ENCODE measurements at regions not wholly inside any gene's neighbourhood (a gene's known extent, or its start where the extent isn't known, plus 50 kb on each side); places are given as distances from the start of the nearest gene placed in this dataset.

- intact Hi-C loops (cut with micrococcal nuclease), result no loop called here
- Mint-ChIP-seq H3K27me3 (ENCODE audit: insufficient read depth) (no peaks in the 10 kb centered on the region), H3K4me1 (ENCODE audit: low read depth) (no peaks in the 10 kb centered on the region), H3K27ac (no peak overlapping the region), H3K36me3 (ENCODE audit: low read depth) (no peaks in the 10 kb centered on the region), H3K4me3 (no peak overlapping the region), H3K9me3 (peaks cover 8% of the 10 kb centered on the region)
- no peak for DNase-seq (ENCODE audit: low spot score)
Observed at GRCh38 chr2:146370826-146371225, 1474.0 kb upstream of the ACVR2A start.

GRCh38 chr2:146366276-146366675 lies 1478.6 kb upstream of the ACVR2A start:
- Mint-ChIP-seq H3K36me3 (ENCODE audit: low read depth) (no peaks in the 10 kb centered on the region), H3K4me1 (ENCODE audit: low read depth) (no peaks in the 10 kb centered on the region)

GRCh38 chr2:146365041-146365440 lies 1479.8 kb upstream of the ACVR2A start:
- H3K4me1 Mint-ChIP-seq (ENCODE audit: low read depth), result no peaks in the 10 kb centered on the region
- no peak overlapping the region for H3K4me3 Mint-ChIP-seq
- intact Hi-C loops (cut with micrococcal nuclease), result no loop called here
- no peak overlapping the region for H3K27ac Mint-ChIP-seq
- DNase-seq (ENCODE audit: low spot score), result no peak
- H3K36me3 Mint-ChIP-seq (ENCODE audit: low read depth), result no peaks in the 10 kb centered on the region
- H3K9me3 Mint-ChIP-seq, result peaks cover 3% of the 10 kb centered on the region
- no peaks in the 10 kb centered on the region for H3K27me3 Mint-ChIP-seq (ENCODE audit: insufficient read depth)

More at GRCh38 chr2:146366276-146366675, 1478.6 kb upstream of the ACVR2A start:
- intact Hi-C loops (cut with micrococcal nuclease), result no loop called here
- no peak overlapping the region for H3K4me3 Mint-ChIP-seq
- no peak overlapping the region for H3K27ac Mint-ChIP-seq
- no peak for DNase-seq (ENCODE audit: low spot score)
- H3K9me3 Mint-ChIP-seq, result peaks cover 6% of the 10 kb centered on the region
- H3K27me3 Mint-ChIP-seq (ENCODE audit: insufficient read depth), result no peaks in the 10 kb centered on the region

- H3K4me3 Mint-ChIP-seq, result no peak overlapping the region
- no peaks in the 10 kb centered on the region for H3K9me3 Mint-ChIP-seq
- intact Hi-C loops (cut with micrococcal nuclease), result no loop called here
- H3K27me3 Mint-ChIP-seq (ENCODE audit: insufficient read depth), result no peaks in the 10 kb centered on the region
- no peaks in the 10 kb centered on the region for H3K36me3 Mint-ChIP-seq (ENCODE audit: low read depth)
- DNase-seq (ENCODE audit: low spot score), result no peak
- no peak overlapping the region for H3K27ac Mint-ChIP-seq
- no peaks in the 10 kb centered on the region for H3K4me1 Mint-ChIP-seq (ENCODE audit: low read depth)
Observed at GRCh38 chr2:146363731-146364130, 1481.1 kb upstream of the ACVR2A start.

GRCh38 chr2:146351689-146352088 lies 1493.1 kb upstream of the ACVR2A start:
- no peaks in the 10 kb centered on the region for H3K4me1 Mint-ChIP-seq (ENCODE audit: low read depth)
- no peak overlapping the region for H3K4me3 Mint-ChIP-seq
- H3K27me3 Mint-ChIP-seq (ENCODE audit: insufficient read depth), result no peaks in the 10 kb centered on the region
- intact Hi-C loops (cut with micrococcal nuclease), result no loop called here
- H3K27ac Mint-ChIP-seq, result no peak overlapping the region
- no peak for DNase-seq (ENCODE audit: low spot score)
- no peaks in the 10 kb centered on the region for H3K9me3 Mint-ChIP-seq
- H3K36me3 Mint-ChIP-seq (ENCODE audit: low read depth), result no peaks in the 10 kb centered on the region

GRCh38 chr2:146349334-146349733 lies 1495.5 kb upstream of the ACVR2A start:
- no peaks in the 10 kb centered on the region for H3K36me3 Mint-ChIP-seq (ENCODE audit: low read depth)
- no peak overlapping the region for H3K27ac Mint-ChIP-seq
- H3K9me3 Mint-ChIP-seq, result no peaks in the 10 kb centered on the region
- no peaks in the 10 kb centered on the region for H3K4me1 Mint-ChIP-seq (ENCODE audit: low read depth)
- no peaks in the 10 kb centered on the region for H3K27me3 Mint-ChIP-seq (ENCODE audit: insufficient read depth)
- no peak for DNase-seq (ENCODE audit: low spot score)
- H3K4me3 Mint-ChIP-seq, result no peak overlapping the region
- intact Hi-C loops (cut with micrococcal nuclease), result no loop called here

GRCh38 chr2:146324951-146325350 lies 1519.9 kb upstream of the ACVR2A start:
- intact Hi-C loops (cut with micrococcal nuclease), result no loop called here
- Mint-ChIP-seq H3K9me3 (no peaks in the 10 kb centered on the region), H3K27ac (no peak overlapping the region)

GRCh38 chr2:146323564-146323963 lies 1521.3 kb upstream of the ACVR2A start:
- H3K4me1 Mint-ChIP-seq (ENCODE audit: low read depth), result no peaks in the 10 kb centered on the region
- DNase-seq (ENCODE audit: low spot score), result no peak
- intact Hi-C loops (cut with micrococcal nuclease), result no loop called here
- H3K36me3 Mint-ChIP-seq (ENCODE audit: low read depth), result no peaks in the 10 kb centered on the region
- H3K27ac Mint-ChIP-seq, result no peak overlapping the region
- H3K9me3 Mint-ChIP-seq, result no peaks in the 10 kb centered on the region
- no peaks in the 10 kb centered on the region for H3K27me3 Mint-ChIP-seq (ENCODE audit: insufficient read depth)
- no peak overlapping the region for H3K4me3 Mint-ChIP-seq

More at GRCh38 chr2:146324951-146325350, 1519.9 kb upstream of the ACVR2A start:
- Mint-ChIP-seq H3K4me3 (no peak overlapping the region), H3K4me1 (ENCODE audit: low read depth) (no peaks in the 10 kb centered on the region), H3K36me3 (ENCODE audit: low read depth) (no peaks in the 10 kb centered on the region), H3K27me3 (ENCODE audit: insufficient read depth) (no peaks in the 10 kb centered on the region)
- DNase-seq (ENCODE audit: low spot score), result no peak

- intact Hi-C loops (cut with micrococcal nuclease), result no loop called here
- no peak for DNase-seq (ENCODE audit: low spot score)
Observed at GRCh38 chr2:146321175-146321574, 1523.7 kb upstream of the ACVR2A start.

GRCh38 chr2:146317959-146318358 lies 1526.9 kb upstream of the ACVR2A start:
- H3K27ac Mint-ChIP-seq, result no peak overlapping the region
- DNase-seq (ENCODE audit: low spot score), result no peak
- H3K4me1 Mint-ChIP-seq (ENCODE audit: low read depth), result no peaks in the 10 kb centered on the region
- intact Hi-C loops (cut with micrococcal nuclease), result no loop called here
- no peaks in the 10 kb centered on the region for H3K27me3 Mint-ChIP-seq (ENCODE audit: insufficient read depth)
- no peaks in the 10 kb centered on the region for H3K36me3 Mint-ChIP-seq (ENCODE audit: low read depth)
- H3K4me3 Mint-ChIP-seq, result no peak overlapping the region
- H3K9me3 Mint-ChIP-seq, result no peaks in the 10 kb centered on the region

More at GRCh38 chr2:146321175-146321574, 1523.7 kb upstream of the ACVR2A start:
- Mint-ChIP-seq H3K9me3 (no peaks in the 10 kb centered on the region), H3K4me1 (ENCODE audit: low read depth) (no peaks in the 10 kb centered on the region), H3K27me3 (ENCODE audit: insufficient read depth) (no peaks in the 10 kb centered on the region), H3K27ac (no peak overlapping the region), H3K4me3 (no peak overlapping the region), H3K36me3 (ENCODE audit: low read depth) (no peaks in the 10 kb centered on the region)

- no peaks in the 10 kb centered on the region for H3K36me3 Mint-ChIP-seq (ENCODE audit: low read depth)
- H3K4me1 Mint-ChIP-seq (ENCODE audit: low read depth), result no peaks in the 10 kb centered on the region
- intact Hi-C loops (cut with micrococcal nuclease), result no loop called here
- DNase-seq (ENCODE audit: low spot score), result no peak
- H3K9me3 Mint-ChIP-seq, result no peaks in the 10 kb centered on the region
- no peak overlapping the region for H3K27ac Mint-ChIP-seq
- H3K27me3 Mint-ChIP-seq (ENCODE audit: insufficient read depth), result no peaks in the 10 kb centered on the region
- H3K4me3 Mint-ChIP-seq, result no peak overlapping the region
Observed at GRCh38 chr2:146312899-146313298, 1531.9 kb upstream of the ACVR2A start.

- Mint-ChIP-seq H3K4me1 (ENCODE audit: low read depth) (no peaks in the 10 kb centered on the region), H3K9me3 (peaks cover 22% of the 10 kb centered on the region), H3K27me3 (ENCODE audit: insufficient read depth) (no peaks in the 10 kb centered on the region), H3K27ac (no peak overlapping the region), H3K4me3 (no peak overlapping the region), H3K36me3 (ENCODE audit: low read depth) (no peaks in the 10 kb centered on the region)
- intact Hi-C loops (cut with micrococcal nuclease), result no loop called here
- no peak for DNase-seq (ENCODE audit: low spot score)
Observed at GRCh38 chr2:146305164-146305563, 1539.7 kb upstream of the ACVR2A start.

GRCh38 chr2:146301287-146301686 lies 1543.5 kb upstream of the ACVR2A start:
- intact Hi-C loops (cut with micrococcal nuclease), result no loop called here

GRCh38 chr2:146295080-146295670 lies 1549.7 kb upstream of the ACVR2A start:
- Mint-ChIP-seq H3K4me3 (no peak overlapping the region), H3K9me3 (peaks cover 7% of the 10 kb centered on the region), H3K4me1 (ENCODE audit: low read depth) (no peaks in the 10 kb centered on the region), H3K36me3 (ENCODE audit: low read depth) (no peaks in the 10 kb centered on the region), H3K27me3 (ENCODE audit: insufficient read depth) (no peaks in the 10 kb centered on the region), H3K27ac (no peak overlapping the region)
- DNase-seq (ENCODE audit: low spot score), result no peak
- intact Hi-C loops (cut with micrococcal nuclease), result no loop called here

More at GRCh38 chr2:146301287-146301686, 1543.5 kb upstream of the ACVR2A start:
- no peak for DNase-seq (ENCODE audit: low spot score)
- Mint-ChIP-seq H3K36me3 (ENCODE audit: low read depth) (no peaks in the 10 kb centered on the region), H3K9me3 (peaks cover 23% of the 10 kb centered on the region), H3K27me3 (ENCODE audit: insufficient read depth) (no peaks in the 10 kb centered on the region), H3K27ac (no peak overlapping the region), H3K4me1 (ENCODE audit: low read depth) (no peaks in the 10 kb centered on the region), H3K4me3 (no peak overlapping the region)

Measured in activated T-helper 1 cell treated with anti-CD3 and anti-CD28 coated beads, Interleukin-12 subunit alpha, Interleukin-12 subunit beta, Interleukin-2, Interleukin-4 antibody, amounts not matched to agents 30 ng/mL and 10 ng/mL and 1 ng/mL, durations not matched to agents 14 hours and 24 hours and 36 hours (primary cell).